HG03159 (cell line): ENCODE measurements at regions not wholly inside any gene's neighbourhood (a gene's known extent, or its start where the extent isn't known, plus 50 kb on each side); places are given as distances from the start of the nearest gene placed in this dataset.
"Not testable (repeated sequence)": the region's sequence is repeated elsewhere in the genome, so short reads cannot be mapped to it uniquely, and the experiment has no call there.

Experiments used
- ATAC-seq: cut with Tn5 transposase; IDR thresholded peaks from one replicate; pipeline ENCODE4 v1.9.1; 2021; ENCODE audit warnings: mild to moderate bottlenecking, moderate library complexity; ENCODE audit not compliant: unreplicated experiment

GRCh38 chr6:99801805-99802204, 192.2 kb downstream of the MCHR2 start:
- ATAC-seq, result no peak

GRCh38 chr6:99802396-99803031, 191.5 kb downstream of the MCHR2 start:
- no peak for ATAC-seq

- ATAC-seq, result no peak
These were observed 185.0 kb downstream of the MCHR2 start for GRCh38 chr6:99808992-99809391.

GRCh38 chr6:99810295-99810694, 183.7 kb downstream of the MCHR2 start:
- no peak for ATAC-seq

DNA sequence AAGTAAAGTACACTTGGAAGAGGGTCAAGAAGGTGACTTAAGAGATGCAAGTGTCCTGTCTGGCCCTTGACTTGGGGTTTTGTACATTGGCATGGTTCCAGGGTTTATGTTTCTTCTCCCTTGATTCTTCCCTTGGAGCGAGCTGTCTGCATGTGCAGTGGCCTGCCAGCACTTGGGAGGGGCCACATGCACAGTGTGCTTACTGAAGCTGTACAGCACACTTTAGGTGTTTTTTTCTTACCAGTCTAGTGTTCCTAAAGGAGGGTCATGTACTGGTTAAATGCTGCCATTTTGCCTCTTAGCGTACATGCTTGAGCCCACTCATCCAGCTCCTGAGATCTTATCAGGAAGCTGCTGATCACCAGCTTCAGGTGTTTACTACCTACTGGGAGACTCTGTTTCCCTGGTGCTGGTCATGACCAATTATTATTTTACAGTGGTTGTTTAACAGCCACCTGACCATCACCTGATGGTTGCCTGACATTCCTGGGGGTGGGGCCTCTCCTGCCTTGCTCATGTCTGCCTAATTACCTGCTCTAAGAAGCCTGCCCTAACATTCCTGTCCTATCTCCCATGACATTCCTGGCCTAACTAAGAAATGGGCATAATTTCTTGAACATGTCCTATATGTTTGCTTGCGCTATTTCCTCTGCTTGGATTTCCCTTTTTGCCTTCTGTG, 182.9 kb downstream of the MCHR2 start:
- ATAC-seq, result no peak

DNA sequence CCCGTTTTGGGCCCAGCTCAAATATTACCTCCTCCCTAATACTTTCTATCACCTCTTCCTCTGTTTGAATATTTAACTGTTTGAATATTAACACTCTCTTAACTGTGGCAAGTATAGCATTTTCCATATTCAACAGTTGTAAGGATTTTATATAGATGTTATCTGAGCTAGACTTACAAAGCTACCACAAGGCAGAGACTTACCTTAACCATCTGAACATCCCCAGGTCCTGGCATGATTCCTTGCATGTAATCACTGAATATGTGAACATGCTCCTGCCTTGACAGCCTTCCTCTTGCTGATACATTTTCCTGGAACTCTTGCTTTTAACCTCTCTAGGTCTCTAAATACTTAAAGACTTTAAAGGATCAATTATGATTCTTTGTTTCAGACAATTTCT, 182.4 kb downstream of the MCHR2 start:
- ATAC-seq, result no peak

- ATAC-seq, result no peak
These were observed 180.5 kb downstream of the MCHR2 start for GRCh38 chr6:99813565-99813964.

DNA sequence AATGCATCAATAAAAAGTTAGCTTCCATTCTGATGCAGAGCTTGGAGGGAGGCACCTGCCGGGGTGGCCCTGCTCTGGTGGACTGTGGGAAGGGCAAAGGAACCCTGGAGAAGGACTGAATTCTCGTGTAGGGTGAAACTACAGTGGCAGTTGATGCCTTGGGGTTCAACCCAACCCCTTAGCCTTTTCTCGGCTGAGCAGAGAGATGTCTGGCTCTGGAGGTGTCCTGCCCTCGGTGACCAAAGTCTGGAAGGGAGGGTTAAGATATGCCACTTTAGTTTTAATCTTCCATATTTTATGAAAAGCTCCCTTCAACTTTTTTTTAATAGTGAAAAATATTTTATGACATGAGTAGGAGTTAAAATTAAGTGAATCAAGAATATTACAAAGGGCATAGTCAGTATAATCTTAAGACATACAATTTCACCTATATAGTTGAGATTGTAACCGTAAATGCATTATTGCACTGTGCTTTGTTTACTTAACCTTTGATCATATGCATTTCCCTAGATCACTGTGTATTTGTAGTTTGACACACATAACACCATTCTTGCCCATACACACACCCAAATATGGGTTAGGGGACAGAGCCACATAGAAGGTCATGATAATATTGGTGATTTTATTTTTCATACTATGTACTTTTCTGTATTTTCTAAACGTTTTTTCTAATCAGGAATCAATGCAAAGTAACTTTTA, 179.6 kb downstream of the MCHR2 start:
- ATAC-seq, result no peak

DNA sequence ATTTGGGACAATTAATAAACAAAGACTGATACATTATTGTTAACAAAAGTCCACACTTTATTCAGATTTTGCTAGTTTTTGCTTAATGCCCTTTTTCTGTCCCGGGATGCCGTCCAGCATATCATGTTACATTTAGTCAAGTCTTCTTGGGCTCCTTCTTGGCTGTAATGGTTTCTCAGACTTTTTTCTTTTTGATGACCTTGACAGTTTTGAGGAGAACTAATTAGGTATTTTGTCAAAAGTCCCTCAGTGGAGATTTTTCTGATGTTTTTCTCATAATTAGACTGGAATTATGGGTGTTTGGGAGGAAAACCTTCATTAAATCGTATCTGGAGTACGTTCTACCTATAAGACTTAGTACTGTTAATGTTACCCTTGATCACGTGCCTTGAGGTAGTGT, 177.2 kb downstream of the MCHR2 start:
- no peak for ATAC-seq

DNA sequence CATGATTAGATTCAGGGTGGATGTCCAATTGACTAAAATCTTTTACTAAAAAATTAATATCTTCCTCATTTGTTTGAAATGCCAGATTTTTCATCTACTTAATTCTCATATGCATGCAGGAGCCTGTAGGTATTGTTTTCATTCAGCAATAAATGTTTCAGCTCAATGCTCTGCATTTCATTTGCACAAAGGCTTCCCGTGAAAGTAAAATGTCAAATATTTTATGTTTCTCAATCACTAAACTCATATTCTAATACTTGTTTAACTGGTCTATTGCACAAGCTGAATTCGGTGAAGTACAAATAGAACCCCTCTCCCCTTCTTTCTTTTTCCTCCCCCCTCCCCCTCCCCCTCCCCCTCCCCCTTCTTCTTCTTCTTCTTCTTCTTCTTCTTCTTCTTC, 175.9 kb downstream of the MCHR2 start:
- ATAC-seq, result no peak

- no peak for ATAC-seq
These were observed 174.2 kb downstream of the MCHR2 start for GRCh38 chr6:99819853-99820252.

DNA sequence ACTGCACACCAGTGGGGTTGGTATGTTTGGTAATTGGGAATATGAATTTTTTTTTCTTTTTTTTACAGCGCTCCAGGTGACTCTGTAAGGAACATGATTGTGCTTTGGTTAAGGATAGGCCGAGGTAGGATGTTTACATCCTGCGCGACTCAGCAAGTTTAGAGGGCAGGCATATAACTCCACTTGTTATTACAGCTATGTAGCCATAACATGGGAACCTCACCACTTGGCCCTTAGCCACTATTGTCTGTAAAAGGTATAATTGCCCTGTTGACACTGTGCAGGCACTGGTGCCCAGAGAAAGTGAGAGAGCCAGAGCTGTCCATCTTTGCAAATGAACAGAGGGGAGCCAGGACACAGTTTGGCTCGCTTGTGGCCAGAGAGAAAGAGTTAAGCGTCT, 172.9 kb downstream of the MCHR2 start:
- no peak for ATAC-seq

DNA sequence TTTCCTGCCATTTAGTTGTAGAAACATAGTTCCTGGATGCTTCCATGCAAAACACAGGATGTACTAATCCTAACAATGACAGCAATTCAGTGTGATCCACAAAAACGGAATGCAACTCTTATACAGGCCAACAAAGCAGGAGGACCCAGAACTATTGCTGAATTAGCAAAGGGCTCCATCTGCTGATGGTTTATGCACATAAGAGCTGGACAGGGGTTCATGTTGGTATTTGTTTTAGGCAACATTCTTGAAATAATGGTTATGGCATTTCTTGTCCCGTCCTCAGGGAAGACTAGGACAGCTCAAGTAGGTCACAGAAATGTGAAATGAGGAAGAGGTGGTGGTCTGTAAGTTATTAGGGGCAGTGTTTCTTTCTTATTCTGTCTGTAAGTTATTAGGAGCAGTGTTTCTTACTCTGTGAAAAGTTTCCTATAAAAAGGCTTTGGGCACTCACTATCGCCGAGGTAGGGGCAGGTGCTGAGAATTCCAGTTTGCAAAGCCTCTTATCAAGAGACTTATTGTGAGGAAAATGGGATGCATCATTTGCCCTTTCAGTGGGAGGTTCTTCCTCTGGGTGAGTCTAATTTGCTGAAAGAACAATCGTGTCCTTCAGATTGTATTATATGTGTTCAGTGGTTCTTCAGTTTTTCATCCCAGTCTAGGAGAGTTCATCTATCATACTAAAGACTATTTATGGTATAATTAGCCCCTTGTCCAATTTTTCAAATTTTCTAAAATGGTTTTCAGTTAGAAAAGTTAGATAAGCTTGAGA, 171.1 kb downstream of the MCHR2 start:
- ATAC-seq, result peak; percentile 84

DNA sequence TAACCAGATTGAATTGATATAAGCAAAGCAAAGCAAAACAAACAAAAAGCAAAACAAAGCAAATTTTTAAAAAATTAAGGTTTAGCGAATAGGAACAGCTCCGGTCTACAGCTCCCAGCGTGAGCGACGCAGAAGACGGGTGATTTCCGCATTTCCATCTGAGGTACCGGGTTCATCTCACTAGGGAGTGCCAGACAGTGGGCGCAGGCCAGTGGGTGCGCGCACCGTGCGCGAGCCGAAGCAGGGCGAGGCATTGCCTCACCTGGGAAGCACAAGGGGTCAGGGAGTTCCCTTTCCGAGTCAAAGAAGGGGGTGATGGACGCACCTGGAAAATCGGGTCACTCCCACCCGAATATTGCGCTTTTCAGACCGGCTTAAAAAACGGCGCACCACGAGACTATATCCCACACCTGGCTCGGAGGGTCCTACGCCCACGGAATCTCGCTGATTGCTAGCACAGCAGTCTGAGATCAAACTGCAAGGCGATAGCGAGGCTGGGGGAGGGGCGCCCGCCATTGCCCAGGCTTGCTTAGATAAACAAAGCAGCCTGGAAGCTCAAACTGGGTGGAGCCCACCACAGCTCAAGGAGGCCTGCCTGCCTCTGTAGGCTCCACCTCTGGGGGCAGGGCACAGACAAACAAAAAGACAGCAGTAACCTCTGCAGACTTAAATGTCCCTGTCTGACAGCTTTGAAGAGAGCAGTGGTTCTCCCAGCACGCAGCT, 170.3 kb downstream of the MCHR2 start:
- ATAC-seq, result not testable (repeated sequence)

DNA sequence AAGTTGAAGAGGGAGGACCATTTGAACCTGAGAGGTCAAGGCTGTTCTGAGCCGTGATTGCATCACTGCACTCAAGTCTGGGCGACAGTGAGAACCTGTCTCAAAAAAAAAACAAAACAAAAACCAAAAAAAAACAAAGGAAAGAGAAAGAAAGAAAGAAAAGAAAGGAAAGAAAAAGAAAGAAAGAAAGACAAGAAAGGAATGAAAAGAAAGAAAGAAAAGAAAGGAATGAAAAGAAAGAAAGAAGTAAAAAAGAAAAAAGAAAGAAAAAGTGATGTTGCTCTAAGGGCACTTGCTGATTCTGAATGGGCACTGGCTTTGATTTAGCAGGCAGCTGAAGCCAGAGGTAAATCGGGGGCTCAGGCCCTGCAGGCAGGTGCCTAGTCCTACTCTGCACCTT, 161.0 kb downstream of the MCHR2 start:
- ATAC-seq, result no peak

GRCh38 chr6:99836471-99836870, 157.6 kb downstream of the MCHR2 start:
- ATAC-seq, result no peak

DNA sequence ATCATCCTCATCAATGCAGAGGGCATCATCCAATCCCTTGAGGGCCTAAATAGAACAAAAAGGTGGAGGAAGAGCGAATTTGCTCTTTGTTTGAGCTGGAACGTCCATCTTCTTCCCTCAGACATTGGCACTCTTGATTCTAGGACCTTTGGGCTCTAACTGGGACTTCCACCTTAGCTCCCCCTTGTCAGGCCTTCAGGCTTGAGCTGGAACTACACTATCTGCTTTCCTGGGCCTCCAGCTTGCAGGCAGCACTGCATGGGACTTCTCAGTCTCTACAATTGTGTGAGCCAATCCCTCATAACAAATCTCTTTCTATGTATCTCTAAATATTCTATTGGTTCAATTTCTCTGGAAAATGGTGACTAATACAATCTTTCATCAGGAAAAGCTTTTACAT, 155.4 kb downstream of the MCHR2 start:
- ATAC-seq, result no peak

DNA sequence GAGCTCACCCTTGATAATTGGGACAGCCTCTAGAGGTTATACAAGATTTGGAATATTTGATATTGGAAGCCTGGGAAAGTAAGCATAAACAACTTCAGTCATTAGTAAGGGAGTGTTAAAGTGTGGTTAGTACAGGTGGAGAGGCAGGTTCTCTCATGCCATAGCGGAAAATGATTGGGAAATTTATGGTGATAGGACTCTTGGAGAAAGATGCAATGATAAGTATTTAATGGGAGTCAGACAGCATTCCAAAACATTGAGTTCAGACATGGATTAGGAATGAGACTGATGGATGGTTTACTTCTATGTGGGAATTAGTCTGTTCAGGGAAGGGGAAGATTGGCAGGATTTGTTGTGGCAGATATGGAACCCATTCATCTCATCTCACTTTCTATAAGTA, 152.7 kb downstream of the MCHR2 start:
- ATAC-seq, result no peak

DNA sequence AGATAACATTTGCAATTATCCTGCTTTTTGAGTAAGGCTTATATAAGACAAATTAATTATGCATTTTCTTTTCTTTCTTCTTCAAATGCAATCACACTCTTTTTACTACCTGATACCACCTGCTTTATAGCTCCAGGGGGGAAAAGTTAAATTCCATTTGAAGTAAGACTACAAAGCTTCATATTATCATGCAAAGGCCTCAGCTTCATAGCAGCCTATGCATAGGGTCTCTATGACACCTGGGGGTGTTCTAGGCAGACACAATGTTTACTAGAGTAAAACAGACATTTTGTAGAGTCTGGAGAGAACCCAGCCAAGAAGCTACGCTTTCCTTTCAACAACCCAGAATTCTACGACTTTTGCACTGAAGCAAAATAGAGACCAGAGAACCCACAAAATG, 148.0 kb downstream of the MCHR2 start:
- ATAC-seq, result no peak

GRCh38 chr6:99850841-99851240, 143.2 kb downstream of the MCHR2 start:
- ATAC-seq, result no peak

DNA sequence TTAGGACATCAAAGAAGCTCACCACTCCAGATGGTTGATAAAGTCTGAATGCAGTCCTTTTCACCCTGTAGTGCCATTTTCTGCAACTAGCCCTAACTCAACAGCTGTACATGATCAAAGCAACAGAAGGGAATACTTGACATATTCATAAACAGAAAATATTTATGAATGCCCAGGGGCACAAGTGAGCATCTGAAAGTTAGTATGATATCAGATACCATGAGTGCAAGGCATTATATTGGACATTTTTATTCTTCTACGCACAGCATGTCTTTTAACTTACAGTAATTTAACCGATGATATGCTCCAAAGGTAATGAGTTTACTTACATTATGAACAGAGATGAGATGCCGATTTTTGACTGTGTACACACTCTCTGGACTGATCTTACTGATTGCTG, 142.0 kb downstream of the MCHR2 start:
- no peak for ATAC-seq
